ENCODE measurements at regions not wholly inside any gene's neighbourhood (a gene's known extent, or its start where the extent isn't known, plus 50 kb on each side); places are given as distances from the start of the nearest gene placed in this dataset.
"Not testable (repeated sequence)": the region's sequence is repeated elsewhere in the genome, so short reads cannot be mapped to it uniquely, and the experiment has no call there.

DNA sequence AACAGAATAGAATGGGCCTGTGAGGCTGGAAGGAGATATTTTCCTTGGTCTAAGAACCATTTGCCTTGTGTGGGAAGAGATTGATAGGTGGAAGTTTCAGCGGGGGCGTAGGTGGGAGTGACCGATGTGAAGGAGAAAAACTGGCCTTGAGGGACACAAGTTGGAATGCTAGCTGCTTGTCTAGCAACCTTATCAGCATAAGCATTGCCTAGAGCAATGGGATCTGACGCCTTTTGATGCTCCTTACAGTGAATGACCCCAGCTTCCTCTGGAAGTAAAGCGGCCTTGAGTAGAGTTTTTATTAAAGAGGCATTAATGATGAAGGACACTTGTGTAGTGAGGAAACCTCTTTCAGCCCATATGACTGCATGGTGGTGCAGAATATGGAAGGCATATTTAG is 843.8 kb upstream of the ANO3 start:
- FAIRE-seq; DNase-seq (ENCODE audit: insufficient read length, low spot score): not testable (repeated sequence)

DNA sequence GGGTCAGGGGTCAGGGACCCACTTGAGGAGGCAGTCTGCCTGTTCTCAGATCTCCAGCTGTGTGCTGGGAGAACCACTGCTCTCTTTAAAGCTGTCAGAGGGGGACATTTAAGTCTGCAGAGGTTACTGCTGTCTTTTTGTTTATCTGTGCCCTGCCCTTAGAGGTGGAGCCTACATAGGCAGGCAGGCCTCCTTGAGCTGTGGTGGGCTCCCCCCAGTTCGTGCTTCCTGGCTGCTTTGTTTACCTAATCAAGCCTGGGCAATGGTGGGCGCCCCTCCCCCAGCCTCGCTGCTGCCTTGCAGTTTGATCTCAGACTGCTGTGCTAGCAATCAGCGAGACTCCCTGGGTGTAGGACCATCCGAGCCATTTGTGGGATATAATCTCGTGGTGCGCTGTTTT is 830.5 kb upstream of the ANO3 start:
- not testable (repeated sequence) for DNase-seq (ENCODE audit: insufficient read length, low spot score); FAIRE-seq

DNA sequence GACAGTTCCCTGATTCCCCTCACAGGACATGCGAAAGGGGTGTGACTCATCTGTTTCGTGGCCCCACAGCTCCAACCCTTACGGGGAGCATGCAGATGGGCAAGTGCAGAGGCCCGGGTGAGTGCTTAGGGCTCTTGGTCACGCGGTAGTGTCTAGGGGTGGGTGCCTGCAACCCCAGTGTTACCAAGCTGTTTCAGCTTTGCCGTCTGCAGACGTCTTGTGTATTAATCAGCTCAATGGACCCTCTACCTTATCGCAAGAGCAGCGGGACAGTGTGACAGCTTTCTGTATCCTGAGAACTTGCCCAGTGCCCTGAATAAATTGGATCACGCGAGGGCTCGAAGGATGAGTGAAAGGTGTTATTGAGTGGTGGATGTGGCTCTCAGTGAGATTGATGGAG is 816.4 kb upstream of the ANO3 start:
- no peak for DNase-seq (ENCODE audit: insufficient read length, low spot score)
- no peak for FAIRE-seq

DNA sequence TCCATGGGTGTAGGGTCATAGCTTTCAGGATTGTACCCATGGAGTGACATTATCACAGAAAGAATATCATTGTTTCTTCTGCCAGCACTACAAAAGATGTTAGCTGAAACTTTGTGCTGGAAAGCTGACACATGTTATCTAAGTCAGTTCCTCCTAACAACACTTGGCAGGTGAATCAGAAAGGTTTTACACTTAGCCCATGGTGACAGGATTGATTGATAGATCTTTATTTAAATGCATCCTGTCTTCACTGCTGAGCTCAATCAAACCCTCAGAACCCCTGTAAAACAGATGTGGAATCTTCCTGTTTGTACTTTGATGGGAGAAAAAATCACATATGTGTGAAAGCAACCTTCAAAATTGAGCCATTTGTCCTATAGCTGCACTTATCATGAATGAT is 811.5 kb upstream of the ANO3 start:
- FAIRE-seq (no peak), DNase-seq (ENCODE audit: insufficient read length, low spot score) (no peak)

DNA sequence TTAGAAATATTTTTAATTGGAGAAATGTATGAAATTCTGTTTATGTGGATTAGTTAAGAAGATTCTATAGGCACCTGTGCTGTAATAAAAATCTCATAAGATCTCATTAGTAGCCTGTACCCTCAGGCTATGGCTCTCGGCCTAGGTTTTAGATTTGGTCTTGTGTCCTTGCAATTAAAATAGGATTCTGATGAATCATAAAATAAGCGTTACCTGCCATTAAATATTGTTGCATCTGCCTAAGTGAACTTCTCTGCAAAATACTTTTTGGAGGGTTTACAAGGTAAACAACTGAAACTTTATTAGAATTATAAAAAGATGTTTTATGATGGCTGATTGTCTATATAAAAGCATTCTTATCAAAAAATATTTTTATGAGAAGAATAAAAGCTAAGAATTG is 804.1 kb upstream of the ANO3 start:
- no peak for DNase-seq (ENCODE audit: insufficient read length, low spot score)
- FAIRE-seq: no peak

DNA sequence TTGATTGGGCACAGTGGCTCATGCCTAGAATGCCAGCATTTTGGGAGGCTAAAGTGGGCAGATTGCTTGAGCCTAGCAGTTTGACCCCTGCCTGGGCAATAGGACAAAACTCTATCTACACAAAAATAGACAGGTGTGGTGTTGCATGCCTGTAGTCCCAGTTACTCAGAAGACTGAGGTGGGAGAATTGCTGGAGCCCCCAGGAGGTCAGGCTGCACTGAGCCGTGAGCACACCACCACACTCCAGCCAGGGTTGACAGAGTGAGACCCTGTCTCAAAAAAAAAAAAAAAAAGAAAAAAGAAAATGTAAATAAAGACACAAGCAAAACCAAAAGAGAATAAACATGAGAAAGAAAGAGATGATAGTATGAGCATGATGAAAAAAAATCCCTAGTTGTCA is 802.4 kb upstream of the ANO3 start:
- DNase-seq (ENCODE audit: insufficient read length, low spot score): no peak
- FAIRE-seq: no peak

DNA sequence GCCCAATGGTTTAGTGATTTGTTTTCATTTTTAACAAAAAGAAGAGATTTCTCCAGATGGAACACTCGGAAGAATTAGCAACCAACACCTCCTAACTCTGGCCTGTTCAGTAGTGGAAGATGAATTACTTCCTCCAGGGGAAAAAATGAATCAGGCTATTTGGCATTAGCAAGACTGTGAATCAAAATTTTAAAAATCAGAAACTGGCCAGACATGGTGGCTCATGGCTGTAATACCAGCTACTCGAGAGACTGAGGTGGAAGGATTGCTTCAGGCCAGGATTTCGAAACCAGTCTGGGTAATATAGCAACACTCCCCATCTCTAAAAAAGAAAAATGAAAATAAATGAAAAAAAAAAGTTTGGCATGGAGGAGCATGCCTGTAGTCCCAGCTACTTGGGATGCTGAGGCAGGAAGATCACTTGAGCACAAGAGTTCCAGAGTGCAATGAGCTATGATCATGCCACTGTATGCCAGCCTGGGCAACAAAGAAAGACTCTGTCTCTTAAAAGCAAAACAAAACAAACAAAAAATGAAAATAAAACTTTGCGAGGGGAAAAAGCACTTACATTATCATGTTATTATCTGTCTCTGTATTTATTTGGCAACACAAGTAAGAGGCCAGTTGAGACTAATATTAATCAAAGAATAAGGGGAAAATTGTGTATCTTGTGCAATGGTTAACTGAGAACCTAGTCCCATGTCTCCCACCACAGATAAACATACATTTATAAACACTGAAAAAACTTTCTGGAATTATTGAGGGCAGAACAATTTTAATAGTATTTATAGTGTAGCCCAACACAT is 796.3 kb upstream of the ANO3 start:
- DNase-seq (ENCODE audit: insufficient read length, low spot score) (no peak), FAIRE-seq (no peak)

DNA sequence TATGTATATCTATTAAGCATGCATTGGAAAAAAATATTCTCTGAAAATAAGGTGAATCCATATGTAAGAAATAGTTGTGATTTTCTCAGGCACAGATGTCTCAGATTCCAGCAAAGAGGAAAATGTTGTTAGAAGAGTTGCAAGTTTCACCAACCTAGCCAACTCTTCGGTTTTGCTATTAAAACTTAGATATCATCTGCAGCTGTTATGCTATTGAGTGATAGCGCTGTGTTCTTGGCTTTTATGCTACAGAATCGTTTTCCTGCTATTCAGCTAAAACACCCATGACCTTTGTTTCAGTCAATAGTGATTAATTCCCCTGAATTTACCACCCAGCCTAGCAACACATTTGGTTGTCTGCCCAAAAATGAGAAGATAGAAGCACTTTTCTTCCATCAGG is 795.6 kb upstream of the ANO3 start:
- DNase-seq (ENCODE audit: insufficient read length, low spot score): no peak
- no peak for FAIRE-seq

DNA sequence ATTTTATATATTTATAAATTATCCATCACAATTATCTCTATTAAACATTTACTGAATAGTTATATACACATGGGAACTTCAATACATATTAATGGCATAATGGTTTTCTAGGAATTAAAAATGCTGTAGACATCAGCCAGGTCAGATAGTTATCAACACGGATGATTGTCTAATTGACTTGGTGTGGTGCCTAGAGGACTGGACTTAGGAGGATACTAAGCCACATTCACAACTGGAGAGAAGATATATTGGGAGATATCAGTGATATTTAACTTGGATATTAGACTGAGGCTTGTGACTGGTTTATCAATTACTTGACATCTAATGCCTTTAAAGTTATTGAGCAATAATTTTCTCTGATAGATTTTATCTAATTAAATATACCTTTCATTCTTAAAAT is 794.5 kb upstream of the ANO3 start:
- no peak for FAIRE-seq
- no peak for DNase-seq (ENCODE audit: insufficient read length, low spot score)

DNA sequence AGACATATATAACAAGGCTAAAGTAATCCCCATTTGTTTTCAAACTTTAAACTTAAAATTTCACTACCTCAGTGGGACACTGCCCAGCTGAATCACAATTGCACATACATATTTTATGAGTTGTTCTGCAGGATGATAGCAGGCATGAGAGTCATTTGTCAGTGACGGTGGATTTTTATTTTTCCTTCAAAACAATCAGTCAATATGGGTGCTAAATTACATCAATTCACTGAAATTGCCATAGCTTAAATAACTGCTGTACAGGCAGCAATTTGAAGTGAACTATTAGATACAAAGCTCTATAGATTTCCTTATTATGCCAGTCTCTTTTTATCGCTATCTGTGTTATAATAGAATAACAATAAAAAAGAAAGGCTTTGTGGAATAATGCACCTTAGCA is 784.6 kb upstream of the ANO3 start:
- DNase-seq (ENCODE audit: insufficient read length, low spot score) (no peak), FAIRE-seq (no peak)

DNA sequence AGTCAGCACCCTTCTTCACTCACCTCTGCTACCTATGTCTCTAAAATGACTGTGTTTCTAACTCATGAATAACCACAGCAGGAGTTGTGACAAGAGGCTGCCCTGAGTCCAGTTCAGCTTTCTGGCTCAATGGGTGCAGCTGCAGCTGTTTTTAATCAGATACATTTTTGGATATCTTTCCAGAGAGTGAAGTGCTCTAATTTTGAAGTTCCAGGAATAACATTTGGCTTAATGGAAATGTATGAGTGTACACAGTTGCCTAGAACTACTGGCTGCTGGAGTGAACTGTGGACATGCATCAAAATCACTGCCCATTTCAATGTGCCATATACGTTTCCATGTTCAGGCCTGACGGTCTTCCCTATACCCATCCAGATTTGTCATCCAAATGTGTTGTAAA is 769.5 kb upstream of the ANO3 start:
- no peak for FAIRE-seq
- DNase-seq (ENCODE audit: insufficient read length, low spot score): no peak

DNA sequence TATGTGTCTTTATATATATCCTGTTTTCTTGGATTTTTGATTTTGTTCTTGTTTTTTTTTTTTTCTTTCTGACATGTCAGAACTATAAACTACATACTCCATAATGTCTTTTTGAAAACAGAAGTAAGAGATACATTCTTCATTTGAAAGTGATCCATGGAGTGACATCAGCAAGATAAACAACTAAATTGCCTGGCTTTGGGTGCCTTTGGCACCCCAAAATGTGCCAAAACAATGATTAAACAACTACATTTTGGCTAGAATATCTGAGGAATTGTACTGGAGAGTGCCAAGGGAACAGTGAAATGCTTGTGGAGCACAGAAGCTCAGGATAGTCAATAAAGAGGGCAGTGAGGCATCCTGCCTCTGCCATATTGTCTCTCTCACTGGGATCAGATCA is 766.1 kb upstream of the ANO3 start:
- no peak for FAIRE-seq
- no peak for DNase-seq (ENCODE audit: insufficient read length, low spot score)

DNA sequence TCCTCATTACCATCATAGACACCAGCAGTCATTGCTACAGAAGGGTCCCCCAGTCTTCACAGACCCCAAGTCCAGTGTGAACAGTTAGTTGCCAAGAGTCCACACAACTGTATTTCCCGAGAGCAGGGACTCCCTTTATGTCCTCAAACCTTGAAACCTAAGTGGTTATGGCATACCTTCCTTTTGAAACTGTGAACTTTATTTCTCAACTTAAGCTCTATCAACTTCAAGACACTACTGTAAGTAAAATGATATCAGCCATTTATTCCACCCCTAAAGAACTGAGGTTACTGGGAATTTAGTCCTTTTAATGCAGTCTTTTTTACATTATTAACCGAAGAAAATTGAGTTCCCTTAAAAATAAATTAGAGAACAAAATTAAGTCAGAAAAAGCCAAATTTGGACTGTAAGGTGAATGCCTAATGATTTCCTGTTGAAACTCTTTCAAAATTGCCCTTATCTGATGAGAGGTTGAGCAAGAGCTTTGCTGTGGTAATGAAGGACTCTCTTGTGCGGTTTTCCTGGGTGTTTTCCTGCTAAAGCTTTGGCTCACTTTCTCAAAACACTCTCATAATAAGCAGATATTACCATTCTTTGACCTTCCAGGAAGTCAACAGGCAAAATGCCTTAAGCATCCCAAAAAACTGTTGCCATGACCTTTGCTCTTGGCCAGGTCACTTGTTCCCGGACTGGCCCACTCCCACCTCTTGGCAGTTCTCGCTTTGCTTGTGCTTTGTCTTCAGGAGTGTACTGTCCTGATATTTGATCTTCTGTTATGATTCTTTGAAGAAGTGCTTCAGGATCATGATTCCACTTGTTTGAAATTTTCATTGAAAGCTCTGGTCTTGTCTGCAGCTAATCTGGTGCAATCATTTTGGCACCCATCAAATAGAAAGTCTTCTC is 765.4 kb upstream of the ANO3 start:
- DNase-seq (ENCODE audit: insufficient read length, low spot score): no peak
- FAIRE-seq: no peak

DNA sequence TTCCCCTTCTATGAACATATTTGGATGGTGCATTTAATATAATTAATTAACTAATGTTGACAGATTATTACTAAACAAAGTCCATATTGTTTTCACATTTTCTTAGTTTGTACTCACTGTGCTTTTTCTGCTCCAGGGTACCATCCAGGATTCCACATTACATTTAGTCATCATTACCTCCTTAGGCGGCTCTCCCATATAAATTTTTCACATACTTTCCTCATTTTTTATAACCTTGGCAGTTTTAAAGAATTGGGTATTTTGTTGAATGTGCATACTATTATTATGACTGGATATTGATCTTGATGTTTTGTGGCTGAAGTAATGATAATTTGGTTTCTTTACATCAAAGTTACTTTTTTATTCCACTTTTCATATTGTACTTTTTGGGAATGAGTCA is 755.6 kb upstream of the ANO3 start:
- FAIRE-seq: no peak
- no peak for DNase-seq (ENCODE audit: insufficient read length, low spot score)

DNA sequence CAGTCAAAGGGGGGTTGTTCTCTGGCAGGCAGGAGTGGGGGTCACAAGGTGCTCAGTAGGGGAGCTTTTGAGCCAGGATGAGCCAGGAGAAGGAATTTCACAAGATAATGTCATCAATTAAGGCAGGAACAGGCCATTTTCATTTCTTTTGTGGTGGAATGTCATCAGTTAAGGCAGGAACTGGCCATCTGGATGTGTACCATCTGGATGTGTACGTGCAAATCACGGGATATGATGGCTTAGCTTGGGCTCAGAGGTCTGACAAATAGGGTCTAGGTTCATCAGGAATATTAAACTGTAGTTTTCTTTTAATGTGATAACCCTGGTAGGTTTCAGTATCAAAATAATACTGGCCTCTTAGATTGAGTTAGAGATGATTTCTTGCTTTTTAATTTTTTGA is 752.4 kb upstream of the ANO3 start:
- FAIRE-seq; DNase-seq (ENCODE audit: insufficient read length, low spot score): not testable (repeated sequence)

DNA sequence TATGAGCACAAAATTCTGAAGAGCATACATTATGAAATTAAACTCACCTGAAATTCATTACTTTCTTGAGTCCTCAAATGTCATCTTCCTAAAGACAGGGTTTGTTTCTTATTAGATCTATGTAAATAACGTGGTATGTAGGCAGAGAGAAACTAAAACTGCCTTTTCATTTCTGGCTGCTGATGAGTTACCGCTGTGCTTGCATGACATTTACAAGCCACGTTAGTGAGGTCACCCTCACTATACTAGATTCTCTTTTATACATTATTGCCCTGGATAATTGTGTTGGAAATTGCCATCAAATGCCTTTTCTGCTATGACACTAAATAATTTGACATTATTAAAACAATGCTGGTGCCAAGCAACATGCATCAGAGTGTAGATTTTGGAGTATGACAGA is 748.3 kb upstream of the ANO3 start:
- no peak for FAIRE-seq
- no peak for DNase-seq (ENCODE audit: insufficient read length, low spot score)

DNA sequence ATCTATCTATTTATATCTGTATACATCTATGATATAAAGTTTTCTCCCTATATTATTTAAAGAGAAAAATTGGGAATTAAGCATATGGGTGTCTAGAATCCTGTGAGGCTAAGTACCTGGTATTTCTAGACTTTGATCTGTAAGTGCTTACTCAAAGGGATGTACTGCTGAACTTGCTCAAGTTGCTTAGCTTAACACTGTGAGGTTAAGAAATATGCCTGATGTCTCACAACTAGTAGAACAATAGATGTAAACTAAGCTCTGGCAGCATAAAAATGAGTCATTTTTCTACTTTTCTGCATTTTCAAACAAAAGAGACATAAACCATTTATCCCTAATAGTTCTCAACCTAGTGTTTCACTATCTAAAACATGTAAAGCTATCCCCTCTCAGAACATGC is 744.4 kb upstream of the ANO3 start:
- DNase-seq (ENCODE audit: insufficient read length, low spot score) (no peak), FAIRE-seq (no peak)

DNA sequence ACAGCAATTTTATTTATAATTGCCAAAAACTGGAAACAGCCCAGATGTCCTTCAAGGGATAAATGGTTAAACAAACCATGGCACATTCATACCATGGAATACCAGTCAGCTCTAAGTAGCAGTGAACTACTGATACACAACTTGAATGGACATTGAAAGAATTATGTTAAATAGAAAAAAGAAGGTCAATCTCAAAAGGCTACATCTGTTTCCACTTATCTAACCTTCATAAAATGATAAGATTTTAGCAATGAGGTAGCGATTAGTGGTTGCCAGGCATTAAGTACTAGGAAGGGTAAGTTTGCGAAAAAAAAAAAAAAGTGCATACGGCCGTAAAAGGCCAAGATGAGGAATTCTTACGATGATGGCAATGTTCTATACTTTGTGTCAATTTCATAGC is 738.7 kb upstream of the ANO3 start:
- FAIRE-seq (no peak), DNase-seq (ENCODE audit: insufficient read length, low spot score) (no peak)

DNA sequence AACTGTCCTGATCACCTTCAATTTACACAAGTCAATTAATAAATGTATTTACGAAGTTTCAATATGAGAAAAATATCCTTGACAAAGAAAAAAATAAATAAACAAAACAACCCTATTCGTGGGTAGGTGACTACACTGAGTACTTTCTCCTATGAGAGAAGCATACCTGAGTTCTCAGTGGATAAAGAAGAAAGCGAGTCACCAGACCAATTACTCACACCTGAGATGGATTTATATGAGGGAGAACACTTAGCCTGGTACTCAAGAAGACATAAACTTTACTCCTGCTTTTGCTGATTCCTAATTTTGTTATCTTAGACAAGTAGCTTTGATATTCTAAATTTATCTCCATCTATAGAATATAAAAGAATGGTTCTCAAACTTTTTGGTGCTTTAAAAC is 735.2 kb upstream of the ANO3 start:
- FAIRE-seq: no peak
- no peak for DNase-seq (ENCODE audit: insufficient read length, low spot score)

DNA sequence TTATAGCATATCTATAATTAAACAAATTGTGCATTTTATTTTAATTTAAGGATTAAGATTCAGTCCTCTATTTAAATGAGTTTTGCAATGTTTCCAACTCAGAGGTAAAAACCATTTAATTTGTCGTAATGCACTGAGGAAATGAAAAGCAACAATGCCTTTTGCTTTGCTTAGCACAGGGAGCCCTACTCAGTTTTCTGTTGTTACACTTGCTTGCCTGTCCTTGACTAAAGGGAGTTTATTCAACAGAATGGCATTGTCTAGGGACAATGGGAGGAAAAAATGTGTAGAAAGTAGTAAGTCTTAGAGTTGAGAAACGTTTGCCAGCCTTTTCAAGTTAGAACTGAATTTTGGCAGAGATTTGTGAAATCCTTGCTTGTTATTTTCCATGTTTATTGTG is 734.2 kb upstream of the ANO3 start:
- no peak for DNase-seq (ENCODE audit: insufficient read length, low spot score)
- no peak for FAIRE-seq

DNA sequence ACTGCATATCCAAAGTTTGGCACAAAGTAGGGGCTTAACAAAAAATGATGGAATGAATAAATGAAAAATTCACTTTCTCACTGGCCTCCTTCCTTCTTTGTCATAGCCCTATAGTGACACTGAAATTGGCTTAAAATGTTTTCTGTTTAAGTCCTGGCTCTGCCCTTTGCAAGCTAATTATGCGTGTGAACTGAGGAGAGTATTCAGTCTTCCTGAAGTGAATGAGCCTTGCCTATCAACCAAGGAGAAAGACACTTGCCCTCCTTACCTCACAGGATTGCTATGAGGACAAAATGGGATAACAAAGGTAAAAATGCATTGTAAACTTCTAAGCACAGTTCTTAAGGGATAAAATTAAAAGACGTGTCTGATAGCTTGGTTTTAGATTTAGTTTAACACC is 729.8 kb upstream of the ANO3 start:
- FAIRE-seq (no peak), DNase-seq (ENCODE audit: insufficient read length, low spot score) (no peak)

DNA sequence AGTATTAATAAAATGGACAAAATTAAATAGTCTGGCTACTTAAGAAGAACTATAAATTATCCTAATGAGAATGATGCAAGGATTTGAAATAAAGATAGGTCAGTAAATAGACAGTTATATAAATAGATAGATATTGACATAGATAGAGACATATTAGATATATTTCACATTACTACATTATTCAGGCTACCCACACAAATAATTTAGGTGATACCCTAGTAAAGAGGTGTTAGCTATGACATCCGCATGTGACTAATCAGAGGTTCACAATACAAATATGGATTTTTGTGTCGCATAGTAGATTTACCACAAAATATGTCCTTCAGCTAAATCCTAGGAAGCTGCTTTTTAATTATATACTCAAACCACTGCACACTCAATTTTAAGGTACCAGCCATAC is 729.0 kb upstream of the ANO3 start:
- no peak for DNase-seq (ENCODE audit: insufficient read length, low spot score)
- FAIRE-seq: no peak
